ENCODE measurements at regions not wholly inside any gene's neighbourhood (a gene's known extent, or its start where the extent isn't known, plus 50 kb on each side); places are given as distances from the start of the nearest gene placed in this dataset.
A peak's percentile ranks its signal among the peaks of the same experiment; 100 is the strongest.
"Not testable (repeated sequence)": the region's sequence is repeated elsewhere in the genome, so short reads cannot be mapped to it uniquely, and the experiment has no call there.

DNA sequence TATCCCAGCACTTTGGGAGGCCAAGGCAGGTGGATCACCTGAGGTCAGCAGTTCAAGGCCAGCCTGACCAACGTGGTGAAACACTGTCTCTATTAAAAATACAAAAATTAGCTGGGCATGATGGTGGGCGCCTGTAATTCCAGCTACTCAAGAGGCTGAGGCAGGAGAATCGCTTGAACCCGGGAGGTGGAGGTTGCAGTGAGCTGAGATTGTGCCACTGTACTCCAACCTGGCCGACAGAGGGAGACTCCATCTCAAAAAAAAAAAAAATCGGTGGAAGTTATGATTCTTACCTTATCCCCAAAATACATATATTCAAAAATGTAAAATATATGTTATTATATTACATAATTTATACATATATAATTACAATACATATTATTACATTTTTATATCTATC is 70.1 kb downstream of the GLUL start:
- H3K36me3 Mint-ChIP-seq (ENCODE audit: low read depth); H3K4me1 Mint-ChIP-seq (ENCODE audit: low read depth); H3K9me3 Mint-ChIP-seq (ENCODE audit: low read depth); H3K4me3 Mint-ChIP-seq (ENCODE audit: unreplicated experiment); H3K27ac Mint-ChIP-seq (ENCODE audit: unreplicated experiment); DNase-seq (ENCODE audit: low spot score); H3K27me3 Mint-ChIP-seq (ENCODE audit: low read depth): not testable (repeated sequence)
- TF ChIP-seq, protein P1, sequence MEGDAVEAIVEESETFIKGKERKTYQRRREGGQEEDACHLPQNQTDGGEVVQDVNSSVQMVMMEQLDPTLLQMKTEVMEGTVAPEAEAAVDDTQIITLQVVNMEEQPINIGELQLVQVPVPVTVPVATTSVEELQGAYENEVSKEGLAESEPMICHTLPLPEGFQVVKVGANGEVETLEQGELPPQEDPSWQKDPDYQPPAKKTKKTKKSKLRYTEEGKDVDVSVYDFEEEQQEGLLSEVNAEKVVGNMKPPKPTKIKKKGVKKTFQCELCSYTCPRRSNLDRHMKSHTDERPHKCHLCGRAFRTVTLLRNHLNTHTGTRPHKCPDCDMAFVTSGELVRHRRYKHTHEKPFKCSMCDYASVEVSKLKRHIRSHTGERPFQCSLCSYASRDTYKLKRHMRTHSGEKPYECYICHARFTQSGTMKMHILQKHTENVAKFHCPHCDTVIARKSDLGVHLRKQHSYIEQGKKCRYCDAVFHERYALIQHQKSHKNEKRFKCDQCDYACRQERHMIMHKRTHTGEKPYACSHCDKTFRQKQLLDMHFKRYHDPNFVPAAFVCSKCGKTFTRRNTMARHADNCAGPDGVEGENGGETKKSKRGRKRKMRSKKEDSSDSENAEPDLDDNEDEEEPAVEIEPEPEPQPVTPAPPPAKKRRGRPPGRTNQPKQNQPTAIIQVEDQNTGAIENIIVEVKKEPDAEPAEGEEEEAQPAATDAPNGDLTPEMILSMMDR (IDR thresholded peaks at IDR 0.05), result peak; percentile 11

DNA sequence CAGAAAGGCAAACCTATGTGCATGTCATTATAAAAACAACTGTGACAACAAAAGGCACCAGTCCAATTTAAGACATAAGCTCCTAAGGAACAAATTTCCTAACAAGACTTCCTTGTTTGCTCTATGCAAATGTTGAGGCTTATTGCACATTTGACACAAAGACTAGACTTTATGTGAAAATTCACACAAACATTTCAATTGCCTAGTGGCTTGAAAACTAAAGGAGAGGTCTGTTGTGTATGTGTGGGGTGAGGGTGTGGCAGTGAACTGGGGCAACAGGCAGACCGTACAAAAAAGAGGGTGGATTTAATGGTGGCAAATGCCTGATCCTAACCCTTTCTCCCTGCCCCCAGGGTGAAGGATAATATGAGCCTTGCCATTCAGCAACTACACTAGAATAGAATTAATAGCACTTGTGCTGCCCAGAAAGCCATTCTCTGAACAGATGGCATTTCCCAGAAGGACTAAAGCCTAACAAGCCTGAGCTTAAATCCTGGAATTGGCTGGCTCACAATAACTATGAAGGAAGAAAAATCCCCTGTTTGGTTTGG is 73.9 kb downstream of the GLUL start:
- Mint-ChIP-seq H3K27ac (ENCODE audit: unreplicated experiment) (no peak overlapping the region), H3K9me3 (ENCODE audit: low read depth) (no peaks in the 10 kb centered on the region), H3K36me3 (ENCODE audit: low read depth) (no peaks in the 10 kb centered on the region), H3K27me3 (ENCODE audit: low read depth) (peaks cover 15% of the 10 kb centered on the region), H3K4me3 (ENCODE audit: unreplicated experiment) (no peak overlapping the region), H3K4me1 (ENCODE audit: low read depth) (no peaks in the 10 kb centered on the region)
- TF ChIP-seq, protein P1 (IDR thresholded peaks at IDR 0.05), result no peak
- no peak for DNase-seq (ENCODE audit: low spot score)

DNA sequence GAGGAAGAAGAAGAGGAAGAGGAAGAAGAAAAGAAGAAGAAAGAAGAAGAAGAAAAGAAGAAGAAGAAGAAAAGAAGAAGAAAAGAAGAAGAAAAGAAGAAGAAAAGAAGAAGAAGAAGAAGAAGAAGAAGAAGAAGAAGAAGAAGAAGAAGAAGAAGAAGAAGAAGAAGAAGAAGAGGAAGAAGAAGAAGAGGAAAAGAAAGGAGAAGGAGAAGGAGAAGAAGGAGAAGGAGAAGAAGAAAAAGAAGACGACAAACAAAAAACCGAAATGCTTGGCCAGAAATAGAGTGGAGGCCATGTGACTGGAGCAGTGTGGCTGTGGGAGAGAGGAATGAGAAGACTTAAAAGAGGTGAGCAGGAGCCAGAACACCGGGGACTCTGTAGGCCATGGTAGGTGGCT is 75.1 kb downstream of the GLUL start:
- not testable (repeated sequence) for H3K36me3 Mint-ChIP-seq (ENCODE audit: low read depth); H3K4me3 Mint-ChIP-seq (ENCODE audit: unreplicated experiment); H3K27ac Mint-ChIP-seq (ENCODE audit: unreplicated experiment); DNase-seq (ENCODE audit: low spot score); H3K4me1 Mint-ChIP-seq (ENCODE audit: low read depth); H3K9me3 Mint-ChIP-seq (ENCODE audit: low read depth)
- H3K27me3 Mint-ChIP-seq (ENCODE audit: low read depth), result peaks cover 15% of the 10 kb centered on the region

DNA sequence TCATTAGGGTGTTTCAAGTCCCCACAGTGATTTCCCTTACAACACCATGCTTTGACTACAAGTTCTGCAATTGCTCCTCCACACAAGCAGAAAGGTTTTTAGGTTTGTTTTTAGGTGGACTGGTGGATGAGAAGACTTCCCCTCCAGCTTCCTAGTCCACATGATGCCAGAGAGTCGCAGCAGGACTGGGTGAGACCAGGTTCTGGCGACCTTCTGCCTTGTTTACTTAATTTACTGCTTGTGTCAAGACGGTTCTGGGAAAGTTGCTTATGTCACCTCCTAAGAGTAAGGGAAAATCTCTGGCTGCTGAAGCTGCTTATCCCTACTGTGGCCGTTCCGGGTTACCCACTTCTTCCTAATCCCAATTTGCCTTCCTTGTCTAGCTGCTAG is 76.4 kb downstream of the GLUL start:
- Mint-ChIP-seq H3K36me3 (ENCODE audit: low read depth) (no peaks in the 10 kb centered on the region), H3K27ac (ENCODE audit: unreplicated experiment) (no peak overlapping the region), H3K4me3 (ENCODE audit: unreplicated experiment) (no peak overlapping the region), H3K27me3 (ENCODE audit: low read depth) (peaks cover 15% of the 10 kb centered on the region), H3K9me3 (ENCODE audit: low read depth) (no peaks in the 10 kb centered on the region), H3K4me1 (ENCODE audit: low read depth) (no peaks in the 10 kb centered on the region)
- no peak for DNase-seq (ENCODE audit: low spot score)
- TF ChIP-seq, protein P1 (IDR thresholded peaks at IDR 0.05), result no peak

DNA sequence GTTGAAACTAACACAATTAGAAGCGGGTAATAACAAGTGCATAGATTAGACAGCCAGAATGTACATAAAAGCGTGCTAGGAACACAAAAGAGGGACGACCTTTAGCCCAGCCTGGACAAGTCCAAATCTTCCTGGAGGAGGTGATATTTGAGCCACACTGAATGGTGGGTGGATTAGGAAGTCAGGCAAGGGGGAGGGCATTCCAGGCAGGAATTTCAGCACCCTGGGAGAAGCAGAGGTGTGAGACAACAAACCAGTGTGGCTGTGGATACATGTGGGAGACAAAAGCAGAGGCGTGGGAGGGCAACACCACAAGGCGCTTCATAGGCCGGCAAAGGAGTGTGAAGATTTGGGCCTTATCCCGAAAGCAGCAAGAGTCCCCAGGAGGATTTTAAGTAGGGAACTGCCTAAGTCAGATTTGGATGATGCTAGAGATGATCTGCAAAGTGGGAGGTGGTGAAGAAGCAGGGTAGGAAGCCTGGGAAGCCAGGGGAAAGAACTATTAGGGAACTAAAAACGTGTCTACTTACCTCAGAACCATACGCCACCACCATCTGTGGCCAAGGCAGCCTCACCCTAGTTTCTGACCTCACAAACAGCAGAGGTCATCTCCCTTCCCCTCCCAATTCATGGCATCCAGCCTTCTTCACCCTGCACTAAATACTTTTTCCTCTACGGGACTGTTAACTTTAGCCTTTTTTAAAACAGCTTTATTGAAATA is 81.8 kb downstream of the GLUL start:
- TF ChIP-seq, protein P1 (IDR thresholded peaks at IDR 0.05), result no peak
- Mint-ChIP-seq H3K4me3 (ENCODE audit: unreplicated experiment) (no peak overlapping the region), H3K27ac (ENCODE audit: unreplicated experiment) (no peak overlapping the region), H3K36me3 (ENCODE audit: low read depth) (no peaks in the 10 kb centered on the region), H3K27me3 (ENCODE audit: low read depth) (peaks cover 5% of the 10 kb centered on the region), H3K9me3 (ENCODE audit: low read depth) (no peaks in the 10 kb centered on the region), H3K4me1 (ENCODE audit: low read depth) (peaks cover under 1% of the 10 kb centered on the region)
- no peak for DNase-seq (ENCODE audit: low spot score)

DNA sequence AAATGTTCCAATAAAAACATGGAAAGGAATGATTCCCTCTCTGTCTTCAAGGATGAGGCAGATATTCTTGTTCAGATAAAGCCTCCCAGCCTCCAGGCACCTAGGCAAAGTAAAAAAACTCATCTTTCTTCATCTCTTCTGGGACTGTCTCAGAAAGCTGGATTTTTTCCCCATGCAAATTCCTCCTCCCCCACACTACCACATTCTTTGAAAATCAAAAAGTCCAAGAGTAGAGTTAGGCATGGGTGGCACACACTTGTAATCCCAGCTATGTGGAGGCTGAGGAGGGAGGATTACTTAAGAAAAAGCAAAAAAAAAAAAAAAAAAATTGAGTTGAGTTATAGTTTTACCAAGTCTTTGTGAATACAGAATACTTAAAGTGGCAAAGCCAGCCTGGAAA is 82.8 kb downstream of the GLUL start:
- Mint-ChIP-seq H3K36me3 (ENCODE audit: low read depth) (no peaks in the 10 kb centered on the region), H3K9me3 (ENCODE audit: low read depth) (no peaks in the 10 kb centered on the region), H3K27ac (ENCODE audit: unreplicated experiment) (no peak overlapping the region), H3K27me3 (ENCODE audit: low read depth) (peaks cover 5% of the 10 kb centered on the region), H3K4me1 (ENCODE audit: low read depth) (peaks cover 4% of the 10 kb centered on the region), H3K4me3 (ENCODE audit: unreplicated experiment) (no peak overlapping the region)
- TF ChIP-seq, protein P1 (IDR thresholded peaks at IDR 0.05), result no peak
- no peak for DNase-seq (ENCODE audit: low spot score)

DNA sequence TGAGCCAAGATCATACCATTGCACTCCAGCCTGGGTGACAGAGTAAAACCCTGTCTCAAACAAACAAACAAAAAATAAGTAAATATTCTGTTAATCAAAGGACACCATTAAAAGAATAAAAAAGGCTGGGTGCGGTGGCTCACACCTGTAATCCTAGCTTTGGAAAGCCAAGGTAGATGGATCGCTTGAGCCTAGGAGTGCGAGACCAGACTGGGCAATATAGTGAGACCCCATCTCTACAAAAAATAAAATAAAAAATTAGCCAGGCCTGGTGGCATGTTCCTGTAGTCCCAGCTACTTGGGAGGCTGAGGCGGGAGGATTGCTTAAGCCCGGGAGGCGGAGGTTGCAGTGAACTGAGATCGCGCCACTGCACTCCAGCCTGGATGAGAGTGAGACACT is 84.1 kb downstream of the GLUL start:
- H3K36me3 Mint-ChIP-seq (ENCODE audit: low read depth); H3K27ac Mint-ChIP-seq (ENCODE audit: unreplicated experiment); H3K4me1 Mint-ChIP-seq (ENCODE audit: low read depth); H3K4me3 Mint-ChIP-seq (ENCODE audit: unreplicated experiment); H3K9me3 Mint-ChIP-seq (ENCODE audit: low read depth); H3K27me3 Mint-ChIP-seq (ENCODE audit: low read depth); DNase-seq (ENCODE audit: low spot score): not testable (repeated sequence)
